ENCODE measurements at regions not wholly inside any gene's neighbourhood (a gene's known extent, or its start where the extent isn't known, plus 50 kb on each side); places are given as distances from the start of the nearest gene placed in this dataset.

- no peak for TF ChIP-seq CTCF (IDR thresholded peaks at IDR 0.05; ENCODE audit: insufficient read depth, missing control alignments)
- no peak for FAIRE-seq
- DNase-seq (ENCODE audit: insufficient read length, low spot score): no peak
Observed at GRCh38 chr1:95311762-95312161, 77.8 kb downstream of the RWDD3 start.

- FAIRE-seq (no peak), DNase-seq (ENCODE audit: insufficient read length, low spot score) (no peak)
- no peak for TF ChIP-seq CTCF (IDR thresholded peaks at IDR 0.05; ENCODE audit: insufficient read depth, missing control alignments)
Observed at GRCh38 chr1:95312181-95312580, 78.2 kb downstream of the RWDD3 start.

- FAIRE-seq (no peak), DNase-seq (ENCODE audit: insufficient read length, low spot score) (no peak)
- TF ChIP-seq CTCF (IDR thresholded peaks at IDR 0.05; ENCODE audit: insufficient read depth, missing control alignments): no peak
Observed at GRCh38 chr1:95313527-95313926, 79.5 kb downstream of the RWDD3 start.

GRCh38 chr1:95321531-95321930 lies 87.5 kb downstream of the RWDD3 start:
- DNase-seq (ENCODE audit: insufficient read length, low spot score) (no peak), FAIRE-seq (no peak)
- no peak for TF ChIP-seq CTCF (IDR thresholded peaks at IDR 0.05; ENCODE audit: insufficient read depth, missing control alignments)

GRCh38 chr1:95323123-95323522 lies 89.1 kb downstream of the RWDD3 start:
- FAIRE-seq (no peak), DNase-seq (ENCODE audit: insufficient read length, low spot score) (no peak)
- no peak for TF ChIP-seq CTCF (IDR thresholded peaks at IDR 0.05; ENCODE audit: insufficient read depth, missing control alignments)

GRCh38 chr1:95325349-95325748 lies 91.3 kb downstream of the RWDD3 start:
- no peak for TF ChIP-seq CTCF (IDR thresholded peaks at IDR 0.05; ENCODE audit: insufficient read depth, missing control alignments)
- DNase-seq (ENCODE audit: insufficient read length, low spot score) (no peak), FAIRE-seq (no peak)

GRCh38 chr1:95326023-95326422 lies 92.0 kb downstream of the RWDD3 start:
- FAIRE-seq: no peak
- DNase-seq (ENCODE audit: insufficient read length, low spot score): no peak
- TF ChIP-seq CTCF (IDR thresholded peaks at IDR 0.05; ENCODE audit: insufficient read depth, missing control alignments): no peak

All from D721Med (cell line).